ENCODE measurements at regions not wholly inside any gene's neighbourhood (a gene's known extent, or its start where the extent isn't known, plus 50 kb on each side); places are given as distances from the start of the nearest gene placed in this dataset.
"Not testable (repeated sequence)": the region's sequence is repeated elsewhere in the genome, so short reads cannot be mapped to it uniquely, and the experiment has no call there.

DNA sequence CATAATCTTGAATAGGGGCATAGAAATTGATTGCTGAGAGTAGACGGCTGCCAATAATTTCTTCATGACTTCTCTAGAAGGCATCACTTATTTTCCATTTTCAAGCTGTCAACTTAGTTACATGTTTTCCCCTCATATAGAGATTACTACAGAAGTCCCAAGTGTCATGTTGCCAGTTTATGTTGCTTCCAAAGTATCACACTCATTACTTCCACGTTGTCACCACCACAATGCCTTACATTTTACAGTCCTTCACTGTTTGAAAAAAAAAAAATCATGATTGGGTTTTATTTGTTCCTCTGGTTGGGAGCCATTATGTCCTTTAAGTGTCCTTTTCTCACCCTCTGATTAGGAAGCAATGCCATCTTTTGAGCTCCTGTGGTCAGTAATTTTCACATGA lies 2144.6 kb upstream of the ACO1 start:
- no peak for DNase-seq (ENCODE audit: extremely low spot score)
- CTCF ChIA-PET: no interaction called here
- POLR2A ChIA-PET: no interaction called here
- TF ChIP-seq, protein P1, sequence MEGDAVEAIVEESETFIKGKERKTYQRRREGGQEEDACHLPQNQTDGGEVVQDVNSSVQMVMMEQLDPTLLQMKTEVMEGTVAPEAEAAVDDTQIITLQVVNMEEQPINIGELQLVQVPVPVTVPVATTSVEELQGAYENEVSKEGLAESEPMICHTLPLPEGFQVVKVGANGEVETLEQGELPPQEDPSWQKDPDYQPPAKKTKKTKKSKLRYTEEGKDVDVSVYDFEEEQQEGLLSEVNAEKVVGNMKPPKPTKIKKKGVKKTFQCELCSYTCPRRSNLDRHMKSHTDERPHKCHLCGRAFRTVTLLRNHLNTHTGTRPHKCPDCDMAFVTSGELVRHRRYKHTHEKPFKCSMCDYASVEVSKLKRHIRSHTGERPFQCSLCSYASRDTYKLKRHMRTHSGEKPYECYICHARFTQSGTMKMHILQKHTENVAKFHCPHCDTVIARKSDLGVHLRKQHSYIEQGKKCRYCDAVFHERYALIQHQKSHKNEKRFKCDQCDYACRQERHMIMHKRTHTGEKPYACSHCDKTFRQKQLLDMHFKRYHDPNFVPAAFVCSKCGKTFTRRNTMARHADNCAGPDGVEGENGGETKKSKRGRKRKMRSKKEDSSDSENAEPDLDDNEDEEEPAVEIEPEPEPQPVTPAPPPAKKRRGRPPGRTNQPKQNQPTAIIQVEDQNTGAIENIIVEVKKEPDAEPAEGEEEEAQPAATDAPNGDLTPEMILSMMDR (IDR thresholded peaks at IDR 0.05; ENCODE audit: control extremely low read depth, extremely low read depth, low read depth, missing control alignments): no peak

DNA sequence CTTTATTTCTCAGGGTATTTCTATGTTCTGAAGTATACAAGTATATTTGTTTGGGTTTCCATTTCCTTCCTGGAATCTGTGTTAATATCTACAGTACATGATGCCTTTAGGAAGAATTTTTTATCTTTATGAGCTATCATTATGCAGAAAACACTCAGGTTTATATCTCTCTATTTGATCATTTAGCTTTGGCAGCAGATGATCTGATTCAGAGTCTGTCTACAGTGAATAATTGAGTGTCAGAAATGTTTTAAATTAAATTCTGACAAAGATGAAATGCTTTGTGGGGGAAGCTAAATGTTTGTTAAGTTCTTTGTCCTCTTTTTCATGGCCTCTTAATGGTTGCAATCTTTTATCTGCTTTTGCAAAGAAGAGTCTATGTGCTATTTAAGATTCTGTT lies 2141.0 kb upstream of the ACO1 start:
- CTCF ChIA-PET: no interaction called here
- TF ChIP-seq, protein P1 (IDR thresholded peaks at IDR 0.05; ENCODE audit: control extremely low read depth, extremely low read depth, low read depth, missing control alignments): no peak
- POLR2A ChIA-PET: no interaction called here
- no peak for DNase-seq (ENCODE audit: extremely low spot score)

DNA sequence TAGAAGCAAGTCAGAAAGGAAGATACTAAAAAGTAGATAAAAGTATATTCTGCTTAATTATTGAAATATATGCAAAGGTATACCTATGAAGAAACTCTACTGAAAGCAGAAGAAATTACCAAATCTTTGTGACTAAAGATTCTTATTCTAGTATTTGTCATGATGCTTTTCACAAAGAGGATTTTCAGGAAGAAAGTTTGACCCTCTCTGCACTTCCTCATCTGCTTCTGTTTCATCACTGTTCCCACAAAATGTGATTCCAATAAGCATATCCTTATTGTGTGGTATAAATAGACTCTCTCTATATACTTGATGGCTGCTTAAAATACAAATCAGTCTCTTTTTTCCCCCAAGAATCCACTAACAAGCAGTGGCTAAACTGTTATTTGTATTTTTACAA lies 2139.6 kb upstream of the ACO1 start:
- TF ChIP-seq, protein P1 (IDR thresholded peaks at IDR 0.05; ENCODE audit: control extremely low read depth, extremely low read depth, low read depth, missing control alignments): no peak
- no peak for DNase-seq (ENCODE audit: extremely low spot score)
- POLR2A ChIA-PET: no interaction called here
- CTCF ChIA-PET: no interaction called here

DNA sequence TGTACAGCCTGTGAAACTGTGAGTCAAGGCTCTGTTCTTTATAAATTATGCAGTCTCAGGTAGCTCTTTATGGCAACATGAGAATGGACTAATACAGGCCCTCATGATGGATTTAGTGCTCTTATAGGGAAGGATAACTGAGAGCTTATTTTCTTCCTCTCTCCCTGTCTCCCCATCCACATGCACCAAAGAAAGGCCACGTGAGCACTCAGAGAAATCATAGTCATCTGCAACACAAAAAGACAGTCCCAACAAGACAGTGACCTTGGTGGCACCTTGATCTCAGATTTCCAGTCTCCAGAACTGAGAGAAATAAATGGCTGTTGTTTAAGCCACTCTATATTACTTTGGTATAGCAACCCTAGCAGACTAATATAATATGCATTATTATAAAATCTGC lies 2133.6 kb upstream of the ACO1 start:
- no peak for DNase-seq (ENCODE audit: extremely low spot score)
- CTCF ChIA-PET: no interaction called here
- TF ChIP-seq, protein P1 (IDR thresholded peaks at IDR 0.05; ENCODE audit: control extremely low read depth, extremely low read depth, low read depth, missing control alignments): no peak
- POLR2A ChIA-PET: no interaction called here

DNA sequence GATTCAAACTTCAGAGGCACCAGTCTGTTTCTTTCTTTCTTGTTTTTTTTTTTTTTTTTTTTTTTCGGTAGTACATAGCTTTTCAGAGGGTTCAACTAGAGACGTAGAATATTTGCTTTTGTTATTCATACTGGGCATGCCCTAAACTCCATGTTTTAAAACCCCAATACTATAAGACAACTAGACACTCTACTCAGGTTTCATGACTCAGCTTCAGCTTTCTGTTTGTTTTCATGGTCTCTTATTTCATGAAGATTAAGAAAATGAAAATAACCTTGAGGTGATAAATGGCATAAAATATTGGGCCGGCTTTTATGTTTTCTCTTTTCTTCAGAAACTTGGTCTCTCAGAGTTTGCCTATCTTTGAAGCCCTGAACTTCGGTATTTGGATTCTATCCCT lies 2126.3 kb upstream of the ACO1 start:
- TF ChIP-seq, protein P1 (IDR thresholded peaks at IDR 0.05; ENCODE audit: control extremely low read depth, extremely low read depth, low read depth, missing control alignments): no peak
- ChIA-PET CTCF (interaction anchor here (1.1 kb wide), 1 partner anchor 26 kb away, joined by 4 read pairs; no protein-coding TSS in a partner anchor), POLR2A (no interaction called here)
- no peak for DNase-seq (ENCODE audit: extremely low spot score)

DNA sequence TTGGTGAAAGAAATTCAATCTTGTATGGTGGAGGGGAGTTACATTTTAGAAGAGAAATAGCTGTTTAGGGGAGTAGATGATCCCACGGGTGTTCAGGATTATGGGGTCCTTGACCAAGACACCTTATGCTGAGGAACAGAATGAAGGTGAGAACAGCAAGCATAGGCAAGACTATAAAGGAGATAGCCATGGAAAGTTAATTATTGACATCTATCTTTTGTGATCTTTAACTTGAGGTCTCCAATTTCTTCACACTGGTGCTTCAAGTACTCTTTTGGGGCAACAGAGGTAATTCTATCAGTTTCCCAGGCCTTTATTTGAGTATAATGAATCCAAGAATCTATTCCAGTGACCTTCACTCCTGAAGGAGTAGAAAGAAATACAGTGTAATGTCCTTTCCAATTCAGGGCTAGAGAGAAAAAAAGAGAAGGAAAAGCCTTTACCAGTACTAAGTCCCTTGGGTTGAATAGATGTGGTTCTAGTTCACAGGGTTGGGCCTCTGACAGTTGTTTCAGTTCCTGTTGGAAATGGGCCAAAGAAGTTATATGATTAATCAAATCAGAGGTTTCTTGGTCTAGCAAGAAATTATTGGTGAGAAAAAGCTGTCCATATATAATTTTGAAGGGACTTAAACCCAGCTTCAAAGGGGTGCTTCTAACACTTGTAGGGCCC lies 2104.1 kb upstream of the ACO1 start:
- TF ChIP-seq, protein P1 (IDR thresholded peaks at IDR 0.05; ENCODE audit: control extremely low read depth, extremely low read depth, low read depth, missing control alignments): no peak
- POLR2A ChIA-PET: no interaction called here
- CTCF ChIA-PET: no interaction called here
- no peak for DNase-seq (ENCODE audit: extremely low spot score)

DNA sequence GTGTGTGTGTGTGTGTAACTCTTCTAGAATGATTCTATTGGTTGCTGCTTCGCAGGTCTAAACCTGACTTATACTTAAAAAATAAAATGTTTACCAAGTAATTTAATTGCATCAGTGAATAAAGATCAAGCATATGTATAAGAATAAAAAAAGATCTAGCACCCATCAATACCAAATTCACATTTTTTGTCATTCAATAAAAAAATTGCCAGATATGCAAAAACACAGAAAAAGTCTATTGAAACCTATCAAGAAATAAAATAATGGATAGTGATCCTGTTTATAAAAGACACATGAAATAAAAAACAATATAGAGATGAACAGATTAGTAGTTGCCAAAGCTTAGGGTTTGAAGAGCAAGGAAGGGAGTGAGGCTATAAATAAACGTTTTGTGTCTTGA lies 2095.0 kb upstream of the ACO1 start:
- ChIA-PET POLR2A (no interaction called here), CTCF (no interaction called here)
- TF ChIP-seq, protein P1 (IDR thresholded peaks at IDR 0.05; ENCODE audit: control extremely low read depth, extremely low read depth, low read depth, missing control alignments): no peak
- no peak for DNase-seq (ENCODE audit: extremely low spot score)

DNA sequence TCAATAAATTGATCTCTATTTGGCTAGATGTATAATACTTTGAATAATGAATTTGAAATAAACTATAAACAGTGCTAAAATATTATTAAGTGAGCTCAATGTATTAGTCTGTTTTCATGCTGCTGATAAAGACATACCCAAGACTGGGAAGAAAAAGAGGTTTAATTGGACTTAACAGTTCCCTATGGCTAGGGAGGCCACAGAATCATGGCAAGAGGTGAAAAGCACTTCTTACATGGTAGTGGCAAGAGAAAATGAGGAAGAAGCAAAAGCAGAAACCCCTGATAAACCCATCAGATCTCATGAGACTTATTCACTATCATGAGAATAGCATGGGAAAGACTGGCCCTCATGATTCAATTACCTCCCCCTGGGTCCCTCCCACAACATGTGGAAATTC lies 2092.4 kb upstream of the ACO1 start:
- POLR2A ChIA-PET; DNase-seq (ENCODE audit: extremely low spot score); CTCF ChIA-PET: not testable (repeated sequence)

Measured in GM10248 (cell line).